ENCODE measurements at regions not wholly inside any gene's neighbourhood (a gene's known extent, or its start where the extent isn't known, plus 50 kb on each side); places are given as distances from the start of the nearest gene placed in this dataset.

- no peak for DNase-seq
Observed at GRCh38 chr4:35493977-35494376, 750.3 kb downstream of the ARAP2 start.

- no peak for DNase-seq
Observed at GRCh38 chr4:35494955-35495354, 749.4 kb downstream of the ARAP2 start.

GRCh38 chr4:35500812-35501211 lies 743.5 kb downstream of the ARAP2 start:
- no peak for DNase-seq

GRCh38 chr4:35503435-35503834 lies 740.9 kb downstream of the ARAP2 start:
- no peak for DNase-seq

- no peak for DNase-seq
Observed at GRCh38 chr4:35506161-35506560, 738.2 kb downstream of the ARAP2 start.

- DNase-seq = no peak
Observed at GRCh38 chr4:35511851-35512250, 732.5 kb downstream of the ARAP2 start.

- no peak for DNase-seq
Observed at GRCh38 chr4:35516102-35516501, 728.2 kb downstream of the ARAP2 start.

- no peak for DNase-seq
Observed at GRCh38 chr4:35520059-35520458, 724.3 kb downstream of the ARAP2 start.

- DNase-seq = no peak
Observed at GRCh38 chr4:35521682-35522081, 722.6 kb downstream of the ARAP2 start.

- no peak for DNase-seq
Observed at GRCh38 chr4:35525192-35525978, 718.9 kb downstream of the ARAP2 start.

- DNase-seq = no peak
Observed at GRCh38 chr4:35526456-35526855, 717.9 kb downstream of the ARAP2 start.

- DNase-seq = no peak
Observed at GRCh38 chr4:35534962-35535361, 709.4 kb downstream of the ARAP2 start.

GRCh38 chr4:35538807-35539206 lies 705.5 kb downstream of the ARAP2 start:
- DNase-seq = no peak

GRCh38 chr4:35539404-35540055 lies 704.8 kb downstream of the ARAP2 start:
- no peak for DNase-seq

GRCh38 chr4:35541146-35541887 lies 703.0 kb downstream of the ARAP2 start:
- no peak for DNase-seq

- DNase-seq = no peak
Observed at GRCh38 chr4:35541888-35542213, 702.5 kb downstream of the ARAP2 start.

- DNase-seq = no peak
Observed at GRCh38 chr4:35548921-35549320, 695.4 kb downstream of the ARAP2 start.

- DNase-seq = no peak
Observed at GRCh38 chr4:35556387-35556786, 687.9 kb downstream of the ARAP2 start.

GRCh38 chr4:35559559-35560365 lies 684.6 kb downstream of the ARAP2 start:
- no peak for DNase-seq

- no peak for DNase-seq
Observed at GRCh38 chr4:35562861-35563260, 681.5 kb downstream of the ARAP2 start.

- DNase-seq = no peak
Observed at GRCh38 chr4:35565640-35566039, 678.7 kb downstream of the ARAP2 start.

- no peak for DNase-seq
Observed at GRCh38 chr4:35591035-35591434, 653.3 kb downstream of the ARAP2 start.

- no peak for DNase-seq
Observed at GRCh38 chr4:35604252-35604651, 640.1 kb downstream of the ARAP2 start.

Measured in stimulated activated CD4-positive, alpha-beta T cell treated with anti-CD3 and anti-CD28 coated beads, Interleukin-4, amount 100 ng/mL, for 4 hours (primary cell).